Upper lobe of left lung (tissue), 4 donors: ENCODE measurements at regions not wholly inside any gene's neighbourhood (a gene's known extent, or its start where the extent isn't known, plus 50 kb on each side); places are given as distances from the start of the nearest gene placed in this dataset.

ENCODE experiments used
- POLR2A ChIP-seq, 4 donors: fragments of 450-650 bp; IDR thresholded peaks; one replicate each; pipeline ENCODE4 v1.5.1; 2016 to 2017; ENCODE audit warnings: antibody characterized with exemption in 4 of 4, mild to moderate bottlenecking in 2 of 4
- POLR2AphosphoS5 ChIP-seq, 2 donors: sonication (generic); formaldehyde crosslinking; IDR thresholded peaks; one replicate each; pipeline ENCODE4 v1.5.1; 2017; ENCODE audit warnings: antibody characterized with exemption in 2 of 2
- TF ChIP-seq, protein P1 (sequence below), 6 experiments: fragments of 450-650 bp in 4 of 6; fragments of 200-600 bp in 2 of 6; sonication (generic) in 2 of 6; IDR thresholded peaks; one replicate each; pipeline ENCODE4 v1.5.1; 2016 to 2019; ENCODE audit warnings: antibody characterized with exemption in 6 of 6

DNA sequence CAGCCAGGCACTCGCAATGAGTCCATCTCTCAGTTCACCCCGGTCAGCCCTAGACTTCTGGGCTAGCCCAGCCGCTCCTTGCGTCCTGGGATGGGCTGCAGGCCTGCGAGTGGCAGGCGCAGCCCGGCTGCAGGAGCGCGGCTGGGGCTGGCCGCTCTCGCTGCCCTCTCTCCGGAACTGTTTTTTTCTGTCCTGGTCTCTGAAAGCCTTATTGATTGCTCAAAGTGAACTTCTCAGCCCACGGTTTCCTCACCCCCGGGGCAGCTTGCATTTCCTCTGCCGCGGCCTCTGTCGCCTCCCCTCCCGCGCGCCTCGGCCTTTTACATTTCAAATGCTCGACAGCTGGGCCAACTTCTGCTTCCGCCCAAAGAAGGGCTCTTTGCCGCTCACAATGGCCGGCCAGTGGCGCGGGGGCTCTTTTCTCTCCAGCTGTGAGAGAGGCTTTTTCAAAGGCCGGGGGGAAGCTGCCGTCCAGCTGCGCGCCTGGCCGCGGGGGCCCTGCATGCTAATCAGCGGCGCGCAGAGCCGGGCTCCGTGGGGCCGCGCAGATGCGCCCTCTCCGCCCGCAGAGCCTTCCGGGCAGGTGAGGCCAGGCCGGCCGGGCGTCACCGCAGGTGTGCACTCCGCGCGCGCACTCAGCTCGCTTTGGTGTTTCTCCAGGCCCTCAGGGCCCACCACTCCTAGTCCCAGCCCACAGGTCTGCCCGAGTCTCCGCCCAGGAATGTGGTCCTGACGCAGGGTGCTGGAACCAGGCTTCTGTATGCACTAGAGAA lies 513.8 kb downstream of the RNF144A start:
- TF ChIP-seq, protein P1, sequence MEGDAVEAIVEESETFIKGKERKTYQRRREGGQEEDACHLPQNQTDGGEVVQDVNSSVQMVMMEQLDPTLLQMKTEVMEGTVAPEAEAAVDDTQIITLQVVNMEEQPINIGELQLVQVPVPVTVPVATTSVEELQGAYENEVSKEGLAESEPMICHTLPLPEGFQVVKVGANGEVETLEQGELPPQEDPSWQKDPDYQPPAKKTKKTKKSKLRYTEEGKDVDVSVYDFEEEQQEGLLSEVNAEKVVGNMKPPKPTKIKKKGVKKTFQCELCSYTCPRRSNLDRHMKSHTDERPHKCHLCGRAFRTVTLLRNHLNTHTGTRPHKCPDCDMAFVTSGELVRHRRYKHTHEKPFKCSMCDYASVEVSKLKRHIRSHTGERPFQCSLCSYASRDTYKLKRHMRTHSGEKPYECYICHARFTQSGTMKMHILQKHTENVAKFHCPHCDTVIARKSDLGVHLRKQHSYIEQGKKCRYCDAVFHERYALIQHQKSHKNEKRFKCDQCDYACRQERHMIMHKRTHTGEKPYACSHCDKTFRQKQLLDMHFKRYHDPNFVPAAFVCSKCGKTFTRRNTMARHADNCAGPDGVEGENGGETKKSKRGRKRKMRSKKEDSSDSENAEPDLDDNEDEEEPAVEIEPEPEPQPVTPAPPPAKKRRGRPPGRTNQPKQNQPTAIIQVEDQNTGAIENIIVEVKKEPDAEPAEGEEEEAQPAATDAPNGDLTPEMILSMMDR (IDR thresholded peaks at IDR 0.05): no peak
- peak in 1 of 4 donors; percentile 41 for TF ChIP-seq POLR2A (IDR thresholded peaks at IDR 0.05)
- TF ChIP-seq POLR2AphosphoS5 (IDR thresholded peaks at IDR 0.05): peak in 1 of 2 donors; percentile 21
